ENCODE measurements at regions not wholly inside any gene's neighbourhood (a gene's known extent, or its start where the extent isn't known, plus 50 kb on each side); places are given as distances from the start of the nearest gene placed in this dataset.

DNA sequence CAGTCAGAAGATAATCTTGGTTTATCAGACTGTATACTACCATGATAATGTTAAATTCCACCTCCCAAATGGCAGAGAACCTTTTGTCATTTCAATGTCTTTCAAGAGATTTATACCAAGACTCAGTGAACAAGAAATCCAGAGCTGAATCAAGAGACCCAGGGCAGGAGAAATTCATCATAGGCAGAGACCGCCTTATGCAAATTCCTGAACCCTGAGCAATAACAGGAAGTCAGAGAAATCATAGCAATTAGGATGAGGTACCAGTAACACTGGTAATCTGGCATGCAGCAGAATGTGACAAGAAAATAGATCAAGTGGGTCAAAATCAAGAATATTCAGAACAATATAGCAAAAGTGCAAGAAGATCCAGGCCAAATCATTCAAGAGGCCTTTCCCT, 412.4 kb upstream of the LRATD1 start:
- H3K9ac ChIP-seq (ENCODE audit: insufficient read depth in 1 of 2, low read depth in 2 of 2, low read length in 2 of 2), result no peak overlapping the region
- BruUV-seq (replicated peaks), result no TSS peak
- 0% methylated on average over 1 of the region's 1 CpG for WGBS (ENCODE audit: insufficient coverage, low coverage, missing lambda C conversion rate)

More for the DNA sequence above, 412.4 kb upstream of the LRATD1 start:
- ChIA-PET POLR2A (no interaction called here), CTCF (ENCODE audit: low intra/inter-chr PET ratio) (no interaction called here)
- no peak overlapping the region for H3K27ac ChIP-seq (ENCODE audit: extremely low read depth, low read depth, low read length)
- H3K4me1 ChIP-seq (replicated peaks in 1 of 2; ENCODE audit: control insufficient read depth in 2 of 2, insufficient read depth in 2 of 2, low read length in 2 of 2), result no peaks in the 10 kb centered on the region
- FAIRE-seq (no peak), DNase-seq (ENCODE audit: extremely low read depth in 1 of 4, low spot score in 3 of 4) (no peak), ATAC-seq (no peak)
- H3K36me3 ChIP-seq (ENCODE audit: control insufficient read depth, insufficient read depth, low read length), result no peaks in the 10 kb centered on the region
- no peaks in the 10 kb centered on the region for H3K79me2 ChIP-seq (ENCODE audit: control insufficient read depth, insufficient read depth, low read length)
- no peak overlapping the region for H3K4me2 ChIP-seq (ENCODE audit: insufficient read depth, low read length)
- no peaks in the 10 kb centered on the region for H3K9me1 ChIP-seq (ENCODE audit: control insufficient read depth, insufficient read depth, low read length)
- TF ChIP-seq U2AF1 (optimal IDR thresholded peaks at IDR 0.05; ENCODE audit: low read depth, low read length) (no peak), KDM1A (IDR thresholded peaks at IDR 0.05) (no peak), BRF2 (IDR thresholded peaks at IDR 0.05; ENCODE audit: borderline replicate concordance, insufficient read depth, insufficient read length) (no peak), CREBBP (IDR thresholded peaks at IDR 0.05; ENCODE audit: low read depth, low read length) (no peak)
- TF ChIP-seq, protein P1, sequence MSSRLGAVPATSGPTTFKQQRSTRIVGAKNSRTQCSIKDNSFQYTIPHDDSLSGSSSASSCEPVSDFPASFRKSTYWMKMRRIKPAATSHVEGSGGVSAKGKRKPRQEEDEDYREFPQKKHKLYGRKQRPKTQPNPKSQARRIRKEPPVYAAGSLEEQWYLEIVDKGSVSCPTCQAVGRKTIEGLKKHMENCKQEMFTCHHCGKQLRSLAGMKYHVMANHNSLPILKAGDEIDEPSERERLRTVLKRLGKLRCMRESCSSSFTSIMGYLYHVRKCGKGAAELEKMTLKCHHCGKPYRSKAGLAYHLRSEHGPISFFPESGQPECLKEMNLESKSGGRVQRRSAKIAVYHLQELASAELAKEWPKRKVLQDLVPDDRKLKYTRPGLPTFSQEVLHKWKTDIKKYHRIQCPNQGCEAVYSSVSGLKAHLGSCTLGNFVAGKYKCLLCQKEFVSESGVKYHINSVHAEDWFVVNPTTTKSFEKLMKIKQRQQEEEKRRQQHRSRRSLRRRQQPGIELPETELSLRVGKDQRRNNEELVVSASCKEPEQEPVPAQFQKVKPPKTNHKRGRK (tag; IDR thresholded peaks at IDR 0.05), result no peak
- intact Hi-C loops (cut with micrococcal nuclease), result no loop called here
- H4K20me1 ChIP-seq (replicated peaks; ENCODE audit: control insufficient read depth, insufficient read depth, low read length), result no peaks in the 10 kb centered on the region
- in situ Hi-C loops (cut with MboI), result no loop called here
- H3K4me3 ChIP-seq, result no peak overlapping the region
- no peak overlapping the region for H2AFZ ChIP-seq (ENCODE audit: low read depth, low read length)
- no peaks in the 10 kb centered on the region for H3K27me3 ChIP-seq (ENCODE audit: control insufficient read depth in 2 of 2, insufficient read depth in 2 of 2, low read length in 2 of 2)
- H3K9me3 ChIP-seq (replicated peaks; ENCODE audit: control insufficient read depth, insufficient read depth, low read depth, low read length), result no peaks in the 10 kb centered on the region
